Coronary artery (tissue), 2 donors: ENCODE measurements at regions not wholly inside any gene's neighbourhood (a gene's known extent, or its start where the extent isn't known, plus 50 kb on each side); places are given as distances from the start of the nearest gene placed in this dataset.
"Not testable (repeated sequence)": the region's sequence is repeated elsewhere in the genome, so short reads cannot be mapped to it uniquely, and the experiment has no call there.

Source experiments
- DNase-seq: peaks from one replicate; pipeline ENCODE4 v3.0.0-alpha.2; 2017; ENCODE audit warnings: low spot score
- H3K27ac ChIP-seq, 2 donors: fragments of 200-600 bp; sonication (generic); one replicate each; pipeline ENCODE4 v1.5.1; 2016 to 2019
- H3K4me3 ChIP-seq: fragments of 200-600 bp; sonication (generic); 2 replicates; pipeline ENCODE4 v1.5.1; 2016; ENCODE audit warnings: mild to moderate bottlenecking, moderate library complexity
- TF ChIP-seq, protein P1 (sequence below): fragments of 200-600 bp; sonication (generic); IDR thresholded peaks from one replicate; pipeline ENCODE4 v1.5.1; 2019; ENCODE audit warnings: antibody characterized with exemption

GRCh38 chrX:128816919-128817318, 706.4 kb downstream of the SMARCA1 start:
- DNase-seq: no peak
- TF ChIP-seq, protein P1, sequence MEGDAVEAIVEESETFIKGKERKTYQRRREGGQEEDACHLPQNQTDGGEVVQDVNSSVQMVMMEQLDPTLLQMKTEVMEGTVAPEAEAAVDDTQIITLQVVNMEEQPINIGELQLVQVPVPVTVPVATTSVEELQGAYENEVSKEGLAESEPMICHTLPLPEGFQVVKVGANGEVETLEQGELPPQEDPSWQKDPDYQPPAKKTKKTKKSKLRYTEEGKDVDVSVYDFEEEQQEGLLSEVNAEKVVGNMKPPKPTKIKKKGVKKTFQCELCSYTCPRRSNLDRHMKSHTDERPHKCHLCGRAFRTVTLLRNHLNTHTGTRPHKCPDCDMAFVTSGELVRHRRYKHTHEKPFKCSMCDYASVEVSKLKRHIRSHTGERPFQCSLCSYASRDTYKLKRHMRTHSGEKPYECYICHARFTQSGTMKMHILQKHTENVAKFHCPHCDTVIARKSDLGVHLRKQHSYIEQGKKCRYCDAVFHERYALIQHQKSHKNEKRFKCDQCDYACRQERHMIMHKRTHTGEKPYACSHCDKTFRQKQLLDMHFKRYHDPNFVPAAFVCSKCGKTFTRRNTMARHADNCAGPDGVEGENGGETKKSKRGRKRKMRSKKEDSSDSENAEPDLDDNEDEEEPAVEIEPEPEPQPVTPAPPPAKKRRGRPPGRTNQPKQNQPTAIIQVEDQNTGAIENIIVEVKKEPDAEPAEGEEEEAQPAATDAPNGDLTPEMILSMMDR: no peak

GRCh38 chrX:128807367-128807766, 715.9 kb downstream of the SMARCA1 start:
- DNase-seq: no peak
- no peak overlapping the region for H3K27ac ChIP-seq
- H3K4me3 ChIP-seq: no peak overlapping the region

More at GRCh38 chrX:128816919-128817318, 706.4 kb downstream of the SMARCA1 start:
- no peak overlapping the region for H3K27ac ChIP-seq
- no peak overlapping the region for H3K4me3 ChIP-seq

GRCh38 chrX:128805236-128805635, 718.1 kb downstream of the SMARCA1 start:
- Histone ChIP-seq H3K4me3 (no peak overlapping the region), H3K27ac (no peak overlapping the region)
- TF ChIP-seq, protein P1: no peak
- DNase-seq: no peak

More at GRCh38 chrX:128807367-128807766, 715.9 kb downstream of the SMARCA1 start:
- TF ChIP-seq, protein P1: no peak

GRCh38 chrX:128804828-128805227, 718.5 kb downstream of the SMARCA1 start:
- no peak for DNase-seq
- Histone ChIP-seq H3K4me3 (no peak overlapping the region), H3K27ac (no peak overlapping the region)
- TF ChIP-seq, protein P1: no peak

DNA sequence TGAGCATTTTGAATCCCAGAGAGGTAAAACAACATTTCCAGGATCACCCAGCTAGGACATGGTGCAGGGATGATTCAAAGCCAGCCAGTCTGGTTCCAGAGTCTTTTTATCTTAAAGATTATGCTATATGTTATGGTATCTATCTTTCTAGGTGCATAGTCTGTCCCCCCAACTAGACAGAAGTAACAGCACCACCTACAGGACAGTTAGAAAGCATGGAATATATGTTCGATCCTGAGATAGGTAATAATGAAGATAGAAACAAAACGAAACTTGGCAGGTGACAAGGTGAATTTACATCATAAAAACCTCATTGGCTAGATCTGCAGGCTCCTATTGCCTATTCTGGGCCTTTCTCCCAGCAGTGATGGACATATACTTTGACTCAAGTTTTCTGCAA, 723.2 kb downstream of the SMARCA1 start:
- Histone ChIP-seq H3K4me3 (no peak overlapping the region), H3K27ac (no peak overlapping the region)
- no peak for DNase-seq
- TF ChIP-seq, protein P1: no peak

DNA sequence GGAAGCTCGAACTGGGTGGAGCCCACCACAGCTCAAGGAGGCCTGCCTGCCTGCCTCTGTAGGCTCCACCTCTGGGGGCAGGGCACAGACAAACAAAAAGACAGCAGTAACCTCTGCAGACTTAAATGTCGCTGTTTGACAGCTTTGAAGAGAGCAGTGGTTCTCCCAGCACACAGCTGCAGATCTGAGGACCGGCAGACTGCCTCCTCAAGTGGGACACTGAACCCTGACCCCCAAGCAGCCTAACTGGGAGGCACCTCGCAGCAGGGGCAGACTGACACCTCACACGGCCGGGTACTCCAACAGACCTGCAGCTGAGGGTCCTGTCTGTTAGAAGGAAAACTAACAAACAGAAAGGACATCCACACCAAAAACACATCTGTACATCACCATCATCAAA, 730.9 kb upstream of the ACTRT1 start:
- not testable (repeated sequence) for H3K4me3 ChIP-seq, DNase-seq, H3K27ac ChIP-seq

- no peak for DNase-seq
- TF ChIP-seq, protein P1: no peak
- Histone ChIP-seq H3K27ac (no peak overlapping the region), H3K4me3 (no peak overlapping the region)
Measured at GRCh38 chrX:128781506-128781905, 729.3 kb upstream of the ACTRT1 start.

DNA sequence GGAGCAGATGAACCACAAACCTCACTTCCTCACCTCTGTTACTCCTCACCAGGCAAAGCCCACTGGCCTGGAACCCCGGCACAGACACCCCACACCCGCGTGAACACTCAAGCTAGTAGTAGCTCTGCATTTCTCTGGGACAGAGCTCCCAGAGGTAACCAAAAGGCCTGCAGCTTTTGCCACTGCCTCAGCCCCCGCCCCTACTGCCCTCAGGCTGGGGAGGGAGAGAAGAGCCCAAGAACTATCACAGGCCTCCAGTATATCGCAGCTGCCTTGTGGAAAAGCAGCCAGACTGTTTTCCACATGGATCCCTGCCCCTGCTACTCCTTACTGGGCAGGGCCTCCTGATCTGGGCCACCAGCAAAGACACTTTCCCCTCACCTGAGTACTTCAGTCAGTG, 728.7 kb upstream of the ACTRT1 start:
- no peak for DNase-seq
- Histone ChIP-seq H3K4me3 (no peak overlapping the region), H3K27ac (no peak overlapping the region)
- TF ChIP-seq, protein P1: no peak
